ENCODE measurements at regions not wholly inside any gene's neighbourhood (a gene's known extent, or its start where the extent isn't known, plus 50 kb on each side); places are given as distances from the start of the nearest gene placed in this dataset.

DNA sequence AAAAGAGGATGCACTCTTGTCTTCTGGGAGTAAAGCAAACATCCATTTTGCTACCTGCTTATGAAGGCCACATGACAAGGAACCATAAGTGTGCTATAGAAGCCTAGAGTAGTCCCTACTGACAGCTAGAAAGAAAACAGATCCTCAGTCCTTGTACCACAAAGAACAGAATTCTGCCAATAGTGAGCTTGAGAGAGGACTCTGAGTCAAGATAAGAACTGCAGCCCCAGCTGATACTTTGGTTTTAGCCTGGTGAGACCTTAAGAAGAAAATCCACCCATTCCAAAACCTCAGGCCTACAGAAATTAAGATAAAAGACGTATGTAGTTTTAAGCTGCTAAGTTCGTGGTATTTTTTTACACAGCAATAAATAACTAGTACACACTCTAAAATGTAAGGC, 914.6 kb downstream of the PCDH19 start:
- TF ChIP-seq POLR2A (IDR thresholded peaks at IDR 0.05; ENCODE audit: low read length) (no peak), GATA1 (IDR thresholded peaks at IDR 0.05; ENCODE audit: low read depth, low read length) (no peak)

Data from erythroblast (primary cell).